WTC11 (cell line): ENCODE measurements at regions not wholly inside any gene's neighbourhood (a gene's known extent, or its start where the extent isn't known, plus 50 kb on each side); places are given as distances from the start of the nearest gene placed in this dataset.

Source experiments
- ATAC-seq: fragments of 200-7000 bp; cut with Tn5 transposase; 2 replicates; pipeline ENCODE4 v1.10.0; 2021; ENCODE audit warnings: mild to moderate bottlenecking, moderate library complexity
- CTCF ChIA-PET: fragments of 300-600 bp; sonication (Branson Sonifier 250); formaldehyde crosslinking; loops from one replicate; lab custom pipeline; 2021; ENCODE audit warnings: antibody characterized with exemption; lab: Charles Lee
- POLR2A ChIA-PET: fragments of 350-600 bp; sonication (Branson Sonifier 250); formaldehyde crosslinking; loops from one replicate; lab custom pipeline; 2021; ENCODE audit warnings: antibody characterized with exemption; lab: Charles Lee
- DNase-seq: peaks from one replicate; pipeline ENCODE4 v3.0.0; 2021; ENCODE audit warnings: low spot score
- H3K27ac Mint-ChIP-seq: 2 replicates; pipeline ENCODE4 v1.8.0; 2021; ENCODE audit warnings: mixed read lengths
- H3K27me3 Mint-ChIP-seq: 2 replicates; pipeline ENCODE4 v1.8.0; 2021; ENCODE audit warnings: low read depth, mild to moderate bottlenecking, moderate library complexity, mixed read lengths
- H3K36me3 Mint-ChIP-seq: 2 replicates; pipeline ENCODE4 v1.8.0; 2021; ENCODE audit warnings: mixed read lengths
- H3K4me1 Mint-ChIP-seq: 2 replicates; pipeline ENCODE4 v1.8.0; 2022; ENCODE audit warnings: mixed read lengths
- H3K4me3 Mint-ChIP-seq: 2 replicates; pipeline ENCODE4 v1.8.0; 2021; ENCODE audit warnings: mild to moderate bottlenecking, moderate library complexity, mixed read lengths
- H3K9me3 Mint-ChIP-seq: 2 replicates; pipeline ENCODE4 v1.8.0; 2021; ENCODE audit warnings: mixed read lengths
- CBFB ChIP-seq: sonication (generic); formaldehyde crosslinking; IDR thresholded peaks from 2 replicates; pipeline ENCODE4 v1.8.1; 2022; ENCODE audit warnings: mild to moderate bottlenecking, low read depth, missing genetic modification reagents
- CREB1 ChIP-seq: sonication (generic); formaldehyde crosslinking; IDR thresholded peaks from 2 replicates; pipeline ENCODE4 v1.8.0; 2023; ENCODE audit warnings: mild to moderate bottlenecking, missing genetic modification reagents
- ELF4 ChIP-seq: sonication (generic); formaldehyde crosslinking; IDR thresholded peaks from 2 replicates; pipeline ENCODE4 v1.8.1; 2022; ENCODE audit warnings: low read depth, mild to moderate bottlenecking, moderate library complexity, missing genetic modification reagents
- IRF2 ChIP-seq: sonication (generic); formaldehyde crosslinking; IDR thresholded peaks from 2 replicates; pipeline ENCODE4 v1.8.0; 2022; ENCODE audit warnings: low read depth, missing genetic modification reagents, borderline replicate concordance
- JAZF1 ChIP-seq: fragments of 250-450 bp; sonication (Bioruptor Pico); IDR thresholded peaks from 2 replicates; pipeline ENCODE4 v1.9.0; 2021; ENCODE audit warnings: moderate library complexity, mild to moderate bottlenecking, inconsistent platforms
- JUN ChIP-seq: sonication (generic); formaldehyde crosslinking; IDR thresholded peaks from 2 replicates; pipeline ENCODE4 v1.8.0; 2023; ENCODE audit warnings: mild to moderate bottlenecking, missing genetic modification reagents
- NFATC4 ChIP-seq: fragments of 250-450 bp; sonication (Bioruptor Pico); IDR thresholded peaks from 2 replicates; pipeline ENCODE4 v1.9.0; 2021; ENCODE audit warnings: mild to moderate bottlenecking
- OVOL2 ChIP-seq: fragments of 250-450 bp; sonication (Bioruptor Pico); IDR thresholded peaks from 2 replicates; pipeline ENCODE4 v1.9.0; 2021; ENCODE audit warnings: mild to moderate bottlenecking, borderline replicate concordance
- STAT6 ChIP-seq: sonication (generic); formaldehyde crosslinking; conservative IDR thresholded peaks from 2 replicates; pipeline ENCODE4 v1.8.1; 2023; ENCODE audit warnings: mild to moderate bottlenecking, low read depth, missing genetic modification reagents, moderate library complexity
- TEAD1 ChIP-seq: sonication (generic); formaldehyde crosslinking; IDR thresholded peaks from 2 replicates; pipeline ENCODE4 v1.8.0; 2022; ENCODE audit warnings: mild to moderate bottlenecking, missing genetic modification reagents
- USF2 ChIP-seq: sonication (generic); formaldehyde crosslinking; IDR thresholded peaks from 2 replicates; pipeline ENCODE4 v1.8.1; 2023; ENCODE audit warnings: mild to moderate bottlenecking, missing genetic modification reagents, moderate library complexity
- ZNF232 ChIP-seq: sonication (generic); formaldehyde crosslinking; IDR thresholded peaks from 2 replicates; pipeline ENCODE4 v1.8.0; 2022; ENCODE audit warnings: mild to moderate bottlenecking, missing genetic modification reagents
- ZNF671 ChIP-seq: fragments of 250-450 bp; sonication (Bioruptor Pico); IDR thresholded peaks from 2 replicates; pipeline ENCODE4 v1.8.0; 2021; ENCODE audit warnings: mild to moderate bottlenecking
- ZSCAN18 ChIP-seq: fragments of 250-450 bp; sonication (Bioruptor Pico); IDR thresholded peaks from 2 replicates; pipeline ENCODE4 v2.1.2; 2022; ENCODE audit warnings: mild to moderate bottlenecking, moderate library complexity
- TF ChIP-seq, protein P1 (sequence below): fragments of 250-450 bp; sonication (Bioruptor Pico); IDR thresholded peaks from 2 replicates; pipeline ENCODE4 v1.8.0; 2021; ENCODE audit warnings: mild to moderate bottlenecking
- TF ChIP-seq, protein P2 (sequence below): sonication (generic); formaldehyde crosslinking; IDR thresholded peaks from 2 replicates; pipeline ENCODE4 v1.8.0; 2023; ENCODE audit warnings: missing genetic modification reagents, mild to moderate bottlenecking, borderline replicate concordance

DNA sequence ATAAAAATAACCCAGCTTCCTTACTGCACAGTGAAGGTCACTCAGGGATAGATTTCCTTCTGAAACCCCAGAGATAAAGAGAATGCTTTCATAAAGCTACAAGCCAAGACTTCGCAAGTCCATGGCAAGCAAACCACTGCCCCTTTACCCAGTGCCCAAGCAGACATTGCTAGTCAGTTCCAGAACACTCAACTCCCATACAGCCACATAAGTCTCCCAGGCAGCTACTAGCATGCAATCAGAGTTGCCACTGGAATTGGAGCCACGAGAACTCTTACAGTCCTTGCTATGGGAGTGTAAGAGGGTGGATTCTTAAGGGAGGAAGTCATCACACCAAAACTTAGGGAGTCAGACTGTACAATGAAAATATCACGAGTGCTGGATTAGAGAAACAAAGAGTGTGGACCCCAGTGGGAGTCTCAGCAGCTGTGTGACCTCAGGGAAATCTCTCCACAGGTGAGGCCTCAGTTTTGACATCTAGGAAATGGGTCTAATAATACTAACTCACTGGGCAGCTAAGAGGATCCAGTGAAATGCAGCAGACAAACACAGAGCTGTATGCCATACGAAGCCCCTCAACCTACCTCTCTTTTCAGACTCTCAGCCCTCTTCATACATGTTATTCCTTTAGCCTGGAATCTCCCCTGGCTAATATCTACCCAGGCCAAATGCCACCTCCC, 526.6 kb downstream of the MN1 start (continued):
- no peak for TF ChIP-seq JUN (CRISPR knock-in tag)
- TF ChIP-seq ZNF671 (CRISPR knock-in tag): no peak
- TF ChIP-seq, protein P1, sequence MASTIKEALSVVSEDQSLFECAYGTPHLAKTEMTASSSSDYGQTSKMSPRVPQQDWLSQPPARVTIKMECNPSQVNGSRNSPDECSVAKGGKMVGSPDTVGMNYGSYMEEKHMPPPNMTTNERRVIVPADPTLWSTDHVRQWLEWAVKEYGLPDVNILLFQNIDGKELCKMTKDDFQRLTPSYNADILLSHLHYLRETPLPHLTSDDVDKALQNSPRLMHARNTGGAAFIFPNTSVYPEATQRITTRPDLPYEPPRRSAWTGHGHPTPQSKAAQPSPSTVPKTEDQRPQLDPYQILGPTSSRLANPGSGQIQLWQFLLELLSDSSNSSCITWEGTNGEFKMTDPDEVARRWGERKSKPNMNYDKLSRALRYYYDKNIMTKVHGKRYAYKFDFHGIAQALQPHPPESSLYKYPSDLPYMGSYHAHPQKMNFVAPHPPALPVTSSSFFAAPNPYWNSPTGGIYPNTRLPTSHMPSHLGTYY (CRISPR knock-in tag): no peak
- TF ChIP-seq JAZF1 (CRISPR knock-in tag): no peak
- no peak for TF ChIP-seq STAT6 (CRISPR knock-in tag)
- TF ChIP-seq OVOL2 (CRISPR knock-in tag): no peak
- TF ChIP-seq IRF2 (CRISPR knock-in tag): no peak
- no peak for TF ChIP-seq USF2
- no peak for TF ChIP-seq ZNF232 (CRISPR knock-in tag)
- no peak for TF ChIP-seq ELF4
- no peak for TF ChIP-seq NFATC4 (CRISPR knock-in tag)
- TF ChIP-seq ZSCAN18 (CRISPR knock-in tag): no peak
- no peak for TF ChIP-seq TEAD1 (CRISPR knock-in tag)
- TF ChIP-seq CREB1 (CRISPR knock-in tag): no peak
- no peak for TF ChIP-seq CBFB (CRISPR knock-in tag)

DNA sequence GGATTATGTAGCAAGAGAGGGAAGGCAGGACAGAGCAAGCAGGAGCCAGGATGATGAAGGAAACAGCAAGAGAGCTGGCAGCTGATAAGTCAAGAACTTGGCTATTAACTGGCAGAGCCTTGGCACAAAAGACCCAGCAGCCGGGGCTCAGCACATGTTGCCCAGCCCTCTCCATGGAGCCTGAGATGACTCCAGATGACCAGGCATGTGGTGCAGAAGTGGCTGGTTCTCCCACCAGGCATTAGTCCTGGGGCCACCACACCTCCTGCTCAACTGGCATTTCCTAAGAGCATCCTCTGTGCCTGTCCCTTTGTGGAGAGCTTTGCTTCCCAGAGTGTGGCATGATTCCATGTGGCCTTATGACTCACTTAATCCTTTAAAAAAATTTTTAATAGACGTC, 522.6 kb downstream of the MN1 start:
- ATAC-seq: no peak
- H3K9me3 Mint-ChIP-seq: peaks cover 31% of the 10 kb centered on the region
- H3K4me1 Mint-ChIP-seq: peaks cover 13% of the 10 kb centered on the region
- POLR2A ChIA-PET: no interaction called here
- DNase-seq: no peak
- no peak overlapping the region for H3K4me3 Mint-ChIP-seq
- H3K27me3 Mint-ChIP-seq: peaks cover 7% of the 10 kb centered on the region
- peaks cover 6% of the 10 kb centered on the region for H3K36me3 Mint-ChIP-seq
- TF ChIP-seq, protein P2, sequence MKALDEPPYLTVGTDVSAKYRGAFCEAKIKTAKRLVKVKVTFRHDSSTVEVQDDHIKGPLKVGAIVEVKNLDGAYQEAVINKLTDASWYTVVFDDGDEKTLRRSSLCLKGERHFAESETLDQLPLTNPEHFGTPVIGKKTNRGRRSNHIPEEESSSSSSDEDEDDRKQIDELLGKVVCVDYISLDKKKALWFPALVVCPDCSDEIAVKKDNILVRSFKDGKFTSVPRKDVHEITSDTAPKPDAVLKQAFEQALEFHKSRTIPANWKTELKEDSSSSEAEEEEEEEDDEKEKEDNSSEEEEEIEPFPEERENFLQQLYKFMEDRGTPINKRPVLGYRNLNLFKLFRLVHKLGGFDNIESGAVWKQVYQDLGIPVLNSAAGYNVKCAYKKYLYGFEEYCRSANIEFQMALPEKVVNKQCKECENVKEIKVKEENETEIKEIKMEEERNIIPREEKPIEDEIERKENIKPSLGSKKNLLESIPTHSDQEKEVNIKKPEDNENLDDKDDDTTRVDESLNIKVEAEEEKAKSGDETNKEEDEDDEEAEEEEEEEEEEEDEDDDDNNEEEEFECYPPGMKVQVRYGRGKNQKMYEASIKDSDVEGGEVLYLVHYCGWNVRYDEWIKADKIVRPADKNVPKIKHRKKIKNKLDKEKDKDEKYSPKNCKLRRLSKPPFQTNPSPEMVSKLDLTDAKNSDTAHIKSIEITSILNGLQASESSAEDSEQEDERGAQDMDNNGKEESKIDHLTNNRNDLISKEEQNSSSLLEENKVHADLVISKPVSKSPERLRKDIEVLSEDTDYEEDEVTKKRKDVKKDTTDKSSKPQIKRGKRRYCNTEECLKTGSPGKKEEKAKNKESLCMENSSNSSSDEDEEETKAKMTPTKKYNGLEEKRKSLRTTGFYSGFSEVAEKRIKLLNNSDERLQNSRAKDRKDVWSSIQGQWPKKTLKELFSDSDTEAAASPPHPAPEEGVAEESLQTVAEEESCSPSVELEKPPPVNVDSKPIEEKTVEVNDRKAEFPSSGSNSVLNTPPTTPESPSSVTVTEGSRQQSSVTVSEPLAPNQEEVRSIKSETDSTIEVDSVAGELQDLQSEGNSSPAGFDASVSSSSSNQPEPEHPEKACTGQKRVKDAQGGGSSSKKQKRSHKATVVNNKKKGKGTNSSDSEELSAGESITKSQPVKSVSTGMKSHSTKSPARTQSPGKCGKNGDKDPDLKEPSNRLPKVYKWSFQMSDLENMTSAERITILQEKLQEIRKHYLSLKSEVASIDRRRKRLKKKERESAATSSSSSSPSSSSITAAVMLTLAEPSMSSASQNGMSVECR (CRISPR knock-in tag): no peak
- TF ChIP-seq CBFB (CRISPR knock-in tag): no peak
- TF ChIP-seq, all 79 proteins: peak for 0
- CTCF ChIA-PET: no interaction called here
- no peak overlapping the region for H3K27ac Mint-ChIP-seq
